Lung (tissue), 11 donors: ENCODE measurements at regions not wholly inside any gene's neighbourhood (a gene's known extent, or its start where the extent isn't known, plus 50 kb on each side); places are given as distances from the start of the nearest gene placed in this dataset.

ENCODE experiments used
- ATAC-seq: fragments of 200-7000 bp; cut with Tn5 transposase; one replicate; pipeline ENCODE4 v1.9.1; 2020; ENCODE audit warnings: moderate number of reproducible peaks; ENCODE audit not compliant: insufficient read depth, low FRiP score
- DNase-seq, 3 donors: peaks; one replicate each; pipeline ENCODE4 v3.0.0-alpha.2; 2013 to 2017
- H3K27ac ChIP-seq, 2 donors: one replicate each; pipeline ENCODE4 v1.5.1; 2013; ENCODE audit warnings: mild to moderate bottlenecking in 2 of 2, moderate library complexity in 2 of 2, control low read depth in 1 of 2, inconsistent platforms in 1 of 2, low read depth in 1 of 2, low read length in 1 of 2
- H3K27me3 ChIP-seq, 3 donors: one replicate each; pipeline ENCODE4 v1.5.1; 2013; ENCODE audit warnings: low read length in 2 of 3; ENCODE audit not compliant: control insufficient read depth in 3 of 3, insufficient read depth in 3 of 3
- H3K36me3 ChIP-seq, 4 donors: one replicate each; pipeline ENCODE4 v1.5.1; 2013; ENCODE audit warnings: low read length in 4 of 4, mild to moderate bottlenecking in 1 of 4, moderate library complexity in 1 of 4; ENCODE audit not compliant: control insufficient read depth in 4 of 4, insufficient read depth in 4 of 4
- H3K4me1 ChIP-seq, 5 donors: one replicate each; pipeline ENCODE4 v1.5.1; 2013; ENCODE audit warnings: low read length in 5 of 5, mild to moderate bottlenecking in 2 of 5, moderate library complexity in 1 of 5; ENCODE audit not compliant: control insufficient read depth in 5 of 5, insufficient read depth in 5 of 5
- H3K4me3 ChIP-seq: one replicate; pipeline ENCODE4 v1.5.1; 2013; ENCODE audit warnings: mild to moderate bottlenecking, control low read depth, moderate library complexity
- H3K9ac ChIP-seq, 2 donors: one replicate each; pipeline ENCODE4 v1.5.1; 2013; ENCODE audit warnings: low read length in 2 of 2, control low read depth in 1 of 2; ENCODE audit not compliant: insufficient read depth in 1 of 2
- H3K9me3 ChIP-seq, 4 donors: one replicate each; pipeline ENCODE4 v1.5.1; 2013; ENCODE audit warnings: low read length in 3 of 4, mild to moderate bottlenecking in 1 of 4, moderate library complexity in 1 of 4; ENCODE audit not compliant: control insufficient read depth in 4 of 4, insufficient read depth in 3 of 4
- WGBS, 2 donors: extraction: QIAGEN DNeasy Blood & Tissue Kit; methylation state at CpG; one replicate each; pipeline ENCODE4 v1.1.7; 2013; 5-methylcytosine and 5-hydroxymethylcytosine counted together
- TF ChIP-seq, protein P1 (sequence below): IDR thresholded peaks from 2 replicates; pipeline ENCODE4 v1.5.1; 2012; ENCODE audit warnings: mild to moderate bottlenecking; ENCODE audit errors: control extremely low read depth, extremely low read depth
- donor health status: control.
- donor health status: control.
- donor health status: Bipolar disorder and iron deficiency.
- donor health status: healthy.
- donor health status: DM: yes; HTN: yes; CAD: no.

DNA sequence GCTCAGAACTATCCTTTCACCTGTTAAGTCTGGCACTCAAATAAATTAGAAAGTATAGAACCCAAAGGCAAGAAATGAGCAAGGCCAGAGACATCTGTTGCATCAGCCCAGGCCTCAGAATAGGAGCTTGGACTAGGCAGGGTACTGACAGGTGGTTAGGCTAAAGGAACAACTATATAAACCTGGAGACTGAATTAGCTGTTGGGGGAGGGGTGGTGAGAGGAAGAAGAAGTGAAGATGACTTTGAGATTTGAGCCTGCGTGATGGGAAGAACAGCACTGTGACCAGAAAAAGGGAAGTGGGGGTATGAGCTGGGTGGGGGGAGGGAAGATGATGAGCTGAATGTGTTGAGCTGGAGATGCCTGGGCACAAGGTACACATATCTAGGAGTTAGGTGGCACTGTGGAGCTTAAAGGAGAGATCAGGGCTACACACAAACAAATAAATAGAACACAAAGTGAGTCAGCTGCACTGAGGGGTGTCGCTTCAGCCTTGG, 244.7 kb downstream of the PTEN start:
- ATAC-seq (no peak), DNase-seq (no peak)
- H3K4me1 ChIP-seq = no peaks in the 10 kb centered on the region
- H3K36me3 ChIP-seq = no peaks in the 10 kb centered on the region
- no peak overlapping the region for H3K27ac ChIP-seq
- no peak overlapping the region for H3K9ac ChIP-seq
- H3K9me3 ChIP-seq = no peaks in the 10 kb centered on the region
- WGBS, 2 donors = 32 to 64% methylated on average over 2 of the region's 2 CpGs
- no peaks in the 10 kb centered on the region for H3K27me3 ChIP-seq
- TF ChIP-seq, protein P1, sequence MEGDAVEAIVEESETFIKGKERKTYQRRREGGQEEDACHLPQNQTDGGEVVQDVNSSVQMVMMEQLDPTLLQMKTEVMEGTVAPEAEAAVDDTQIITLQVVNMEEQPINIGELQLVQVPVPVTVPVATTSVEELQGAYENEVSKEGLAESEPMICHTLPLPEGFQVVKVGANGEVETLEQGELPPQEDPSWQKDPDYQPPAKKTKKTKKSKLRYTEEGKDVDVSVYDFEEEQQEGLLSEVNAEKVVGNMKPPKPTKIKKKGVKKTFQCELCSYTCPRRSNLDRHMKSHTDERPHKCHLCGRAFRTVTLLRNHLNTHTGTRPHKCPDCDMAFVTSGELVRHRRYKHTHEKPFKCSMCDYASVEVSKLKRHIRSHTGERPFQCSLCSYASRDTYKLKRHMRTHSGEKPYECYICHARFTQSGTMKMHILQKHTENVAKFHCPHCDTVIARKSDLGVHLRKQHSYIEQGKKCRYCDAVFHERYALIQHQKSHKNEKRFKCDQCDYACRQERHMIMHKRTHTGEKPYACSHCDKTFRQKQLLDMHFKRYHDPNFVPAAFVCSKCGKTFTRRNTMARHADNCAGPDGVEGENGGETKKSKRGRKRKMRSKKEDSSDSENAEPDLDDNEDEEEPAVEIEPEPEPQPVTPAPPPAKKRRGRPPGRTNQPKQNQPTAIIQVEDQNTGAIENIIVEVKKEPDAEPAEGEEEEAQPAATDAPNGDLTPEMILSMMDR = no peak
- no peak overlapping the region for H3K4me3 ChIP-seq

DNA sequence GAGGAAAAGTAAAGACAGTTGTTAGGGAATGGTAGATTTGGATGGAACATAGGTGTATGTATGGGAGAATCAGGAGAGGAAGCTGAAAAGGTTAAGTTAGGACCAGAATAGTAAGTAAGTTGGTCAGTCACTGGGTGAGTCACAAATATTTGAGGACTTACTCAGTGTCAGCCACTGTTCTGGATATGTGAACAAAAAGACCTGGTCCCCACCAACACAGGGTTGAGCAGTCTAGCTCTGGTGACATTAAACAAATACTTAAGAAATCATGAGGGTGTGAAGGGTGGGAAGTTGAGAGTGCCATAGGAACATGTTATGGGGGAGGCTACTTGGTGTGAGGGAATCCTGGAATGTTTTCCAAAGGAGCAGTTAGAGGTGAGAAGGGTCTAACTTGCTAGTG, 246.9 kb downstream of the PTEN start:
- Histone ChIP-seq H3K36me3 (no peaks in the 10 kb centered on the region), H3K27ac (no peak overlapping the region), H3K9me3 (no peaks in the 10 kb centered on the region), H3K9ac (no peak overlapping the region), H3K4me3 (no peak overlapping the region), H3K4me1 (peaks cover 0 to 7% (median 0%) of the 10 kb centered on the region in 5 donors), H3K27me3 (no peaks in the 10 kb centered on the region)
- DNase-seq (no peak), ATAC-seq (no peak)
- TF ChIP-seq, protein P1 = no peak

DNA sequence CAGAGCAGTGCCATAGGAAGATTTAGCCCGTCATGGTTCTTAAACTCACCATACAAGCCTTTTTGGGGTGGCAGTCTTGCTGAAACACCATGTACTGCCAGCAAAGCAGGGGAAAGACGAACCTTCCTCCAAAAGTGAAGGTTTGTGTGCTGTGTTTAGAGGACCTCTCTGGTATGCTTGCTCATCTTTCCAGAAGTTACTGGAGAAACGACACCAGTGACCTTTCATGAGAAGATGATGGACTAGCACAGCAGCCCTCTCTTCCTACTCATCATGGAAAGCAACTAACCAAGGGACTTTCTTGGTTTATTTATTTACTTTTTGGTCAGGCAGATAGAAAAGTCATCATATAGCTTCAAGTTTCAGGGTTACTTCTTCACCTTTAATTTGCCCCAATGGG, 247.4 kb downstream of the PTEN start:
- Histone ChIP-seq H3K27me3 (no peaks in the 10 kb centered on the region), H3K4me3 (no peak overlapping the region), H3K9ac (no peak overlapping the region), H3K9me3 (no peaks in the 10 kb centered on the region), H3K27ac (no peak overlapping the region), H3K4me1 (peaks cover 0 to 11% (median 0%) of the 10 kb centered on the region in 5 donors), H3K36me3 (no peaks in the 10 kb centered on the region)
- WGBS, 2 donors = 90 to 95% methylated on average over 3 of the region's 3 CpGs
- DNase-seq (no peak), ATAC-seq (no peak)
- TF ChIP-seq, protein P1 = no peak

DNA sequence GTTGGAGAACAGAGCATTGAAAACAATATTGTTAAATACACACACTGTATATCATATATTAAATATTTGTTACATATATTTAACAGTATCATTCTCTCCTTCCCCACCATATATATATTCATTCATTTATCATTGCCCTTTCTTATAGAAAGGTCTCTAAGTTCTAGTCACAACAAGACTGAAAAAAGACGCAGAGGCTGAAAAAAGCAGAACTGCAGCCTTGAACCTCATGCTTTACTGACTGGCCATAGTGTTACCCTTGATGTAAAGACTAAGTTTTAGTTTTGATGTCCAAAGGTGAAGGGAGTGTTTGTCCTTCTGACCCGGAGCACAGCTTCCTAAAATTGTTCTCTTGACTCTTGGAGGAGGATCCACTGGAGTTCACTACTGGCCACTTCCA, 247.9 kb downstream of the PTEN start:
- H3K4me3 ChIP-seq = no peak overlapping the region
- no peaks in the 10 kb centered on the region for H3K36me3 ChIP-seq
- WGBS, 2 donors = 69 to 81% methylated on average over 2 of the region's 2 CpGs
- no peak overlapping the region for H3K9ac ChIP-seq
- DNase-seq = no peak
- no peak for ATAC-seq
- H3K4me1 ChIP-seq = peaks cover 0 to 11% (median 0%) of the 10 kb centered on the region in 5 donors
- no peaks in the 10 kb centered on the region for H3K9me3 ChIP-seq
- H3K27ac ChIP-seq = no peak overlapping the region
- no peaks in the 10 kb centered on the region for H3K27me3 ChIP-seq
- TF ChIP-seq, protein P1 = no peak
